HAP-1 (cell line): ENCODE measurements at regions not wholly inside any gene's neighbourhood (a gene's known extent, or its start where the extent isn't known, plus 50 kb on each side); places are given as distances from the start of the nearest gene placed in this dataset.
"Not testable (repeated sequence)": the region's sequence is repeated elsewhere in the genome, so short reads cannot be mapped to it uniquely, and the experiment has no call there.

Experiments used
- DNase-seq, 2 experiments: peaks; one replicate each; pipeline ENCODE4 v3.0.0-alpha.2; 2016 to 2020; ENCODE audit warnings: low spot score in 2 of 2
- H3K27me3 ChIP-seq: fragments of 250-450 bp; sonication (Bioruptor Pico); 2 replicates; pipeline ENCODE4 v1.5.1; 2020; ENCODE audit warnings: low read depth, mild to moderate bottlenecking, moderate library complexity
- H3K36me3 ChIP-seq: fragments of 250-450 bp; sonication (Bioruptor Pico); replicated peaks from 2 replicates; pipeline ENCODE4 v1.5.1; 2020; ENCODE audit warnings: mild to moderate bottlenecking
- H3K4me1 ChIP-seq: fragments of 250-450 bp; sonication (Bioruptor Pico); 2 replicates; pipeline ENCODE4 v1.5.1; 2020; ENCODE audit warnings: mild to moderate bottlenecking
- H3K4me3 ChIP-seq: fragments of 250-450 bp; sonication (Bioruptor Pico); 2 replicates; pipeline ENCODE4 v1.5.1; 2020; ENCODE audit warnings: mild to moderate bottlenecking, moderate library complexity
- H3K9me3 ChIP-seq: fragments of 250-450 bp; sonication (Bioruptor Pico); 2 replicates; pipeline ENCODE4 v1.5.1; 2020; ENCODE audit warnings: mild to moderate bottlenecking, moderate library complexity
- in situ Hi-C: fragments of 300-500 bp; cut with MboI; formaldehyde crosslinking; loops from 3 replicates; pipeline ENCODE4 v1.14.3; 2020; ENCODE audit warnings: low sequenced_read_pairs, inconsistent platforms, mixed read lengths

DNA sequence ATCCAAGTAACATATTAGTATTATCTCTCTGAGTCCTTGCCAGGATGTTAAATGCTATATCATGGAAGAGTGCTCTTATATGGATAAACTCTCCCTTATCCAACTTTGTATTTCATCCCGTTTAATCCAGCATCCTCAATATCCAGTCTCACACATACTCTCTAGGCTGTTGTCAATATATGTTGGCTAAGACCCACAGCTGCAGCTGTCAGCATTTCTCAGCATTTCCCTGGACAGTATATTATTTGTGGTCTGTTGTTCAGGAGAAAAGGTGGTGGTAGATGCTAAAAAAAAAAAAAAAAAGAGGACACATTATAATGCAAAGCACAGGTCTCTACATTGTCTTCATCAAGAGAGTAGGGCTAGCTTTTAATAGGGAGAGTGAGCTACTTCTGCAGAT is 1368.0 kb upstream of the ZEB2 start:
- Histone ChIP-seq H3K4me1 (no peaks in the 10 kb centered on the region), H3K27me3 (no peaks in the 10 kb centered on the region), H3K36me3 (no peaks in the 10 kb centered on the region), H3K4me3 (no peak overlapping the region), H3K9me3 (no peaks in the 10 kb centered on the region)
- no peak for DNase-seq
- in situ Hi-C loops, result no loop called here

DNA sequence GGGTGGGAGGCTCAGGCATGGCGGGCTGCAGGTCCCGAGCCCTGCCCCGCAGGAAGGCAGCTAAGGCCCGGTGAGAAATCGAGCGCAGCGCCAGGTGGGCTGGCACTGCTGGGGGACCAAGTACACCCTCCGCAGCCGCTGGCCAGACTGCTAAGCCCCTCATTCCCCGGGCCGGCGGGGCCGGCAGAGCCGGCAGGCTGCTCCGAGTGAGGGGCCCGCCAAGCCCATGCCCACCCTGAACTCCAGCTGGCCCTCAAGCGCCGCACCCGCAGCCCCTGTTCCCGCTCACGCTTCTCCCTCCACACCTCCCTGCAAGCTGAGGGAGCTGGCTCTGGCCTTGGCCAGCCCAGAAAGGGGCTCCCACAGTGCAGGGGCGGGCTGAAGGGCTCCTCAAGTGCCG is 1361.1 kb upstream of the ZEB2 start:
- H3K27me3 ChIP-seq, H3K36me3 ChIP-seq, H3K4me3 ChIP-seq, H3K9me3 ChIP-seq, DNase-seq, H3K4me1 ChIP-seq, in situ Hi-C loops: not testable (repeated sequence)

DNA sequence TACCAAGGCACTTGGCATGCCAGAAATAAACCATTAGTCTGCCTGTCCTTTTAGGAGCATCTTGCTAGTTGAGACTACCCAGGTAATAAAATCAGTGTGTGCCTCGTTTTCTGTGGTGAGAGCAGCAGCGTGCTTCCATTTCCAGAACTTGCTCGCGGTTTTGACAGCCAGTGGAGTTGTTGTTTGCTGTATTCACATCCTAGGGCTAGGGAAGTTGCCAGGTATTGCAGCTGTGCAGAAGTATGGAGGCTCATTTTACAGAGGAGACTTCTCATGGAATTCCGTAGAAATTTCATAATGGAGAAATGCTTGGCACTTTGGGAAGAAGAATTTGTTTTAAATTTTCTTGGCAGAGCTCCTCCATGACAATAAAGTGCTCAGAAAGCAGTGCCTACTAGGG is 1355.1 kb upstream of the ZEB2 start:
- H3K4me3 ChIP-seq, result no peak overlapping the region
- no peaks in the 10 kb centered on the region; the same call in 1 of the 2 replicates for H3K4me1 ChIP-seq
- no peaks in the 10 kb centered on the region for H3K36me3 ChIP-seq
- H3K9me3 ChIP-seq, result no peaks in the 10 kb centered on the region
- in situ Hi-C loops, result no loop called here
- no peaks in the 10 kb centered on the region for H3K27me3 ChIP-seq
- no peak for DNase-seq

DNA sequence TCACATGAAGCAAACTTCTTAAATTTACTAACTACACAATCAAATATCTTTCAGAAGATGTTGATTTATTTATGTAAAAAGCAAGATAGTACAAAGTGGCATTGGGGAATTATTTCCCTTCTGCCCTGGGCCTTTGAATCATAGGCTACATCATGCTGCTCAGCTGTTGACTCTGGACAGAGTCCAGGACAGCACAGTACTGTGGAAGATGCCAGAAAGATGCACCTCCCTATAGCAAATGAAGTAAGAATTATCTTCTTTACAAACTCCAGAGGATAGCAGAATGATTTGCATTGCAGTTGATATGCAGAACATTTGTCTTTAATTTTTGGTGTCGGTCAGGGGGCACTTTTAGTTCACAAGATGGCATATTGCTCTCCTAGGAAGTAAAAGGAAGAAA is 1354.5 kb upstream of the ZEB2 start:
- no peaks in the 10 kb centered on the region for H3K27me3 ChIP-seq
- no peak for DNase-seq
- H3K4me3 ChIP-seq, result no peak overlapping the region
- no peaks in the 10 kb centered on the region for H3K9me3 ChIP-seq
- in situ Hi-C loops, result no loop called here
- H3K36me3 ChIP-seq, result no peaks in the 10 kb centered on the region
- H3K4me1 ChIP-seq, result no peaks in the 10 kb centered on the region; the same call in 1 of the 2 replicates

DNA sequence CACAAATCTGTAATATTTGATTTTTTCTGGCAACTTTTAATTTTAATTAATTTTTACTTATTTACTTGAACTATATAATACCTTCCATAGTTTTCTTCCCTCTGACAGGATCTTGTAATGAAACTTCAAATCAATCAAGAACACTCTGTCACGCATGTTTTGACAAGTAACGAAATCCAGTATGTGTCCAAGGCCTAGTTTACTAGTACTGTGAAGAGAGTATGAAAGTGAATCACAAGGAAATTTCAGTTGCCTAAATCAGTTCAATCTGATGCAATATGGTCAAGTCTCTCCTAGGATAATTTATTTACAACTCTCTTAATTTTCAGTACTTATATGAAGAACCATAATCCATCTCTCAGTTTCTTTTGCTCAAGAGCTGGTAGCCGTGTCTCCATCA is 1344.6 kb upstream of the ZEB2 start:
- no peak for DNase-seq

DNA sequence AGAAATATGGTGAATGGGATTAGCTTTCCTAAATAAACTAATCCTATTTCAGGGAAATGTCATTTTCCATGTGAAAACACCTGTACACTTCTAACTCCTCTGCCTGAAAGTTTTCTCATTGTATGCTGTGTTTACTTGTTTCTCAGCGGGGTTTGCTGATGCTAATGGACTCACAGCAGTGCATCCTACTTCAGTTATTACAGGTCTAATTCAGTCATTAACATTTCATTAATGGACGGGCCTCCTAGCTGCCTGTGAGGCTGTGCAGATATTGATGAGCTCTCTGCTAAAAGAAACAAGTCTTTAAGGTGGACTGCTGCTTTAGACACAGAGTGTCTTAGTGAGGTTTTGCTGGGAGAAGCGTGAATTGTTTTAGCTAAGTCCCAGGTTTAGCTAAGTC is 1342.0 kb upstream of the ZEB2 start:
- Histone ChIP-seq H3K4me1 (no peaks in the 10 kb centered on the region; the same call in 1 of the 2 replicates), H3K36me3 (no peaks in the 10 kb centered on the region), H3K27me3 (no peaks in the 10 kb centered on the region), H3K4me3 (no peak overlapping the region), H3K9me3 (no peaks in the 10 kb centered on the region)
- in situ Hi-C loops, result no loop called here
- DNase-seq, result peak in 1 of 2 experiments; percentile 11

More for the DNA sequence above, 1344.6 kb upstream of the ZEB2 start:
- H3K4me1 ChIP-seq, result no peaks in the 10 kb centered on the region; the same call in 1 of the 2 replicates
- no peaks in the 10 kb centered on the region for H3K27me3 ChIP-seq
- H3K36me3 ChIP-seq, result no peaks in the 10 kb centered on the region
- in situ Hi-C loops, result no loop called here
- no peaks in the 10 kb centered on the region for H3K9me3 ChIP-seq
- H3K4me3 ChIP-seq, result no peak overlapping the region

DNA sequence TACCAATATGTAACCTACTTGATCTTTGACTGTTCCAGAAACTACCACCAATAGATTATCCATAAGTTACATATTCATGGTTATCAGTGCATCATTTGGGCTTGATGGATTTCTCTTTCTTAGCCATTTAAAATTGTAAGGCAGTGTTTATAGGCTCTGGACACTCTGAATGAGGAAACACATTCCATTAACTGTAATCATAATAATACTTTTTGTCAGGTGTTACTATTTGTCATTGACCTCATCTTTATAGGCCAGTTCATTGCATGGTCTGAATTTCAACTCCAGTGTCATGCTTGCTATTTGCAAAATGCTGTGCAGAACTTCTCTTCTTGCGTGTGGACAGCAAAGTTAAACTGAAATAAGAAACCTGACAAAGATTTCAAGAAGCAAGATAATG is 1340.2 kb upstream of the ZEB2 start:
- in situ Hi-C loops, result no loop called here
- Histone ChIP-seq H3K27me3 (no peaks in the 10 kb centered on the region), H3K9me3 (no peaks in the 10 kb centered on the region), H3K4me1 (no peaks in the 10 kb centered on the region; the same call in 1 of the 2 replicates), H3K36me3 (no peaks in the 10 kb centered on the region), H3K4me3 (no peak overlapping the region)
- no peak for DNase-seq

DNA sequence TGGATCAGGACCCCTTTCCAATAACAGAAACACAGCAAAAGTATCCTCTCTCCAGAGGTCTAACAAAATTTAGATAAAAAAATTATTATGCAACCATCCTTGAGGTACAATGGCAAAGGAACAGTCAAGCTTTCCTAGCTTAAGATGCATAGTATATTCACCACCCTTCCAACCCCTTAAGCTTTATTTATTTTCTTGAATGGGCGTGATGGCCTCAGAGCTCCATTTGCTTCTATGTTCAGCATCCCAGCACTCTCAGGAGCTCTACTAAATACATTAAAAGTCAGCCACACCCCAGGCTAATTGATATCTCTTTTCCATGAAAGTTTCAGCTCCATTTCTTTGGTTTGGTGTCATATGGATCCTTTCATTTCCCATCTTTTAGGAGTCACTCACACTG is 1335.2 kb upstream of the ZEB2 start:
- no peaks in the 10 kb centered on the region for H3K9me3 ChIP-seq
- in situ Hi-C loops, result no loop called here
- H3K36me3 ChIP-seq, result no peaks in the 10 kb centered on the region
- DNase-seq, result no peak
- no peak overlapping the region for H3K4me3 ChIP-seq
- no peaks in the 10 kb centered on the region for H3K27me3 ChIP-seq
- no peaks in the 10 kb centered on the region for H3K4me1 ChIP-seq

DNA sequence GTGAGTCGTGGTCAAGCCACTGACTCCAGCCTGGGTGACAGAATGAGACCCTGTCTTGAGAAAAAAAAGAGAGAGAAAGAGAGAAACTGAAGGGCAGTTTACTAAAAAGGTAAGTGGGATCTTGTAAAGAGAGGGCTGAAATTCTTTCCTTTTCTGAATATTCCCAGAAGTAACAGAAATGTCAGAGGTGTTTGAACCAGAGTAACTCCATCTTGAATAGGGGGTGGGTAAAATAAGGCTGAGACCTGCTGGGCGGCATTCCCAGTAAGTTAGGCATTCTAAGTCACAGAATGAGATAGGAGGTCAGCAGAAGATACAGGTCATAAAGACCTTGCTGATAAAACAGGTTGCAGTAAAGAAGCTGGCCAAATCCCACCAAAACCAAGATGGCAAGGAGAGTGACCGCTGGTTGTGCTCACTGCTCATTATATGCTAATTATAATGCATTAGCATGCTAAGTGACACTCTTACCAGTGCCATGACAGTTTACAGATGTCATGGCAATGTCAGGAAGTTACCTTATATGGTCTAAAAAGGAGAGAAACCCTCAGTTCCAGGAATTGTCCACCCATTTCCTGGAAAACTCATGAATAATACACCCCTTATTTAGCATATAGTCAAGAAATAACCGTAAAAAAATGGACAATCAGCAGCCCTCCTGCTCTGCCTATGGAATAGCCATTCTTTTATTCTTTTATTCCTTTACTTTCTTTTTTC is 1334.3 kb upstream of the ZEB2 start:
- in situ Hi-C loops, result no loop called here
- Histone ChIP-seq H3K9me3 (no peaks in the 10 kb centered on the region), H3K27me3 (no peaks in the 10 kb centered on the region), H3K36me3 (no peaks in the 10 kb centered on the region), H3K4me1 (no peaks in the 10 kb centered on the region), H3K4me3 (no peak overlapping the region)
- DNase-seq, result no peak

DNA sequence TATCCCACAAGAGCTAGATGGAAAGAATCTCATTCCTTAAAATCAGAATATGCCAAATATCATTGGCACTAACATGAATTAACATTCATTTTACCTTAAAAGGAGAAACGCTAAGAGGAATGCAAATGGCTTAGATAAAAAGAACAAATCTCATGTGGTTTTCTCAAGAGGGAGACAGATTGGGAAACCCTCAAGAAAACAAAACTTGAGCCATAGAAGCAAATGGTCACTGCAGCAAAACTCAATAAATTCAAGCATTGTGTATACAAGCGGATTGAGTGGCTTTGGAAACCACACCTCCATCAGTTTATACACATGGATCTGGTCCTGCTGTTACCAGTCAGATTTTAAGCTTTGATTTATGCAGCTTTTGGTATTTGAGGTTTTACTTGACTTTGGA is 1331.8 kb upstream of the ZEB2 start:
- no peak for DNase-seq
- in situ Hi-C loops, result no loop called here
- no peaks in the 10 kb centered on the region for H3K27me3 ChIP-seq
- no peaks in the 10 kb centered on the region for H3K9me3 ChIP-seq
- H3K4me1 ChIP-seq, result no peaks in the 10 kb centered on the region
- H3K4me3 ChIP-seq, result no peak overlapping the region
- no peaks in the 10 kb centered on the region for H3K36me3 ChIP-seq

DNA sequence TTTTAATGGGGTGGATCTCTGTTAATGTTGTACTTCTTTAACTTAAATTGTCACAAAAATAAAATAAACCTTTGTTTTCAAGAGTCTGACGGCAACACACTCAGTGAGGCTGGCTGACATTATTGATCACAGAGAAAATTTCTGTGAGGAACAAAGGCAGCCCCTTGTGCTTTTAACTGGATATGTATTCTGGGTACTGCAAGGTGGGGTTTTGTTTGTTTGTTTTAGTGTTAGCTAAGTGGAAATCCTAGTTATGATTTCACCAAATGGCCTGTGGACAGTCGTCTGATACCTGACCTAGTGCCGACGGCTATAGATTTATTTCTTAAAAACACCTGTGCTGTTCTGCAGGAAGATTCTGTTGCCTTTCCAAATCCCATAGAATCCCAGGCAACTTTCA is 1329.5 kb upstream of the ZEB2 start:
- in situ Hi-C loops, result no loop called here
- no peak for DNase-seq

DNA sequence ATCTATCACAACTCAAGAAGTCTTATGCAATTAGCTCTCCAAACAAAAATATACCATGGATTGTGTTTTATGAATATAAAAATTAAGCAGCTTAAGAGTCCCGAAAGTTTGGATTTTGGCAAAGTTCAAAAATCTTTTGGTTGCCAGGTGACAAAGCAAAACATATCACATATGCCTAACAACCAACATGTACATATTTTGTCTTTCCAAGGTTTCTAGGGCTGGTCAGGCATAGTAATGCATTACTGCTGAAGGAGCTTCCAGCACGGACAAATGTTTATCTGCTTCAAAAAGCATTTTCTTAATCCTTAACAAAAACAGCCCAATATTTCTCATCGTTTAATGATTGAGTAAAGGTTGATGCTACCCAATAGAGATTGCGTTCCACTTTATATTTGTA is 1327.1 kb upstream of the ZEB2 start:
- Histone ChIP-seq H3K4me1 (no peaks in the 10 kb centered on the region), H3K27me3 (no peaks in the 10 kb centered on the region)
- in situ Hi-C loops, result no loop called here

More for the DNA sequence above, 1329.5 kb upstream of the ZEB2 start:
- H3K4me3 ChIP-seq, result no peak overlapping the region
- H3K36me3 ChIP-seq, result no peaks in the 10 kb centered on the region
- H3K4me1 ChIP-seq, result no peaks in the 10 kb centered on the region
- H3K27me3 ChIP-seq, result no peaks in the 10 kb centered on the region
- no peaks in the 10 kb centered on the region for H3K9me3 ChIP-seq

DNA sequence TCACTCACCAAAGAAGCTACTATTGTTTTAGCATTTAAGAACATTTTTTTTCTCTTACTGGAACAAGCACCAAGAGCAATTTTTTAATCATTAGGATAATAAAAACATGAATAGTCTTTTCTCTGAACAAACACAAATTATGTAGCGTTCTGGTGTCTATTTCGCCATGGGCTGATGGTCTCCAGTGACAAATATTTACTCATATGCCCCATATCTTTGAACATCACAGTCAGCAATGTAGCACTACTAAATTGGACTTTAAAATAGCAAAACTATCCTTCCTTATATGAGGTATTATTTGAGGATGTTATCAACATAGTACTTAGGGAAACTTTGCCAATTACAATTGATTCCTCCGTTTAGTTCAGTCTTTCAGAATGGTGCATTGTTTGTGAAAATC is 1326.0 kb upstream of the ZEB2 start:
- DNase-seq, result no peak
- no peak overlapping the region for H3K4me3 ChIP-seq
- no peaks in the 10 kb centered on the region for H3K36me3 ChIP-seq
- in situ Hi-C loops, result no loop called here
- no peaks in the 10 kb centered on the region for H3K4me1 ChIP-seq
- no peaks in the 10 kb centered on the region for H3K9me3 ChIP-seq
- H3K27me3 ChIP-seq, result no peaks in the 10 kb centered on the region

More for the DNA sequence above, 1327.1 kb upstream of the ZEB2 start:
- Histone ChIP-seq H3K9me3 (no peaks in the 10 kb centered on the region), H3K36me3 (no peaks in the 10 kb centered on the region), H3K4me3 (no peak overlapping the region)
- no peak for DNase-seq

DNA sequence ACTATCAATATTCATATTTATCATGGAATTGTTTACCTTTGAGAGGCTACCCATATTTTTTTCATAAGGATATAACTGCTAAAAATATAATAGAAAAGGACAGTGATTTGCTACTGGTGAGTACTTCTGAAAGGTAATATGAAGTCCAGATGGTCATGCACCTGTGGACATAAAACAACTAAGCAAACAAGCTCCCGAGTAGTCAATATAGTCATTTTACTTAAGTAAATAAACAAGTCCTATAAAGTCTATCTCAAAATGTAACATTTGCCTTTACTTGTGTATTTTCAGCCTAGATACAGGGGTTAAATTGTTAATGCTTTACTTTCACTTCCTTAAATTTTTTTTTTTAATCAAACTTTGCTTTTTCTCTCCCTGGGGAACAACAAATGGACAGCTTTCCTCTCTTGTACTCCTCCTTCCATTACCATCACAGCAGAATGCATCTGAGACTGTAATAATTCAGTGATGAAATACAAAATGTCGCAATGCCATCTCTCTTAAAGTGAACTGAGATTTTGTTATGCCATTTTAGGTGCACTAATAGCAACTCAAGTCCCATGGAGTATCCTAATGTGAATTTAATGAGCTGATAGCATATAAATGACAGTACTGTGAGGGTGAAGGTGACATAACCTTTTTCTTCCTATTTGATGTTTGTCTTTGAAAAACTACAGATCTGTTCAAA is 1325.4 kb upstream of the ZEB2 start:
- Histone ChIP-seq H3K4me1 (no peaks in the 10 kb centered on the region), H3K4me3 (no peak overlapping the region), H3K27me3 (no peaks in the 10 kb centered on the region), H3K9me3 (no peaks in the 10 kb centered on the region), H3K36me3 (no peaks in the 10 kb centered on the region)
- DNase-seq, result no peak
- in situ Hi-C loops, result no loop called here
